ENCODE measurements at regions not wholly inside any gene's neighbourhood (a gene's known extent, or its start where the extent isn't known, plus 50 kb on each side); places are given as distances from the start of the nearest gene placed in this dataset.

DNA sequence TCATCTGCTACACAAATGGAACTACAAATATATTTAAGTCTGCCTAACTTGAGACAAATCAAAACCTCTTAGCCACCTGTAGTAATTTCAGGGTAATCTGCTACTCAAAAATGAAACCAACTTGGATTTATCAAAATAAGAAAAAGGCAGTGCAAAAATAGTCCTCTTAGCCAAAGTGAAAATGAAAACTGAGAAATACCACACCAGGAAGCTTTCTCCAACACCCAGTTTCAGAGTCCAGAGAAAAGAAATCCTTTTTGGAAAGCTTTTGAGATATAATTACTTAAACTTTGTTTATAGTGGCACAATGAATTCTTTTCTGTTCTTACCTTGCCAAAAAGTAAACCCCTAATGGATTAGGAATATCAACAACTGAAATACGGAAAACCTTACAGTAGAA is 990.4 kb downstream of the EFNA5 start:
- TF ChIP-seq, protein P1, sequence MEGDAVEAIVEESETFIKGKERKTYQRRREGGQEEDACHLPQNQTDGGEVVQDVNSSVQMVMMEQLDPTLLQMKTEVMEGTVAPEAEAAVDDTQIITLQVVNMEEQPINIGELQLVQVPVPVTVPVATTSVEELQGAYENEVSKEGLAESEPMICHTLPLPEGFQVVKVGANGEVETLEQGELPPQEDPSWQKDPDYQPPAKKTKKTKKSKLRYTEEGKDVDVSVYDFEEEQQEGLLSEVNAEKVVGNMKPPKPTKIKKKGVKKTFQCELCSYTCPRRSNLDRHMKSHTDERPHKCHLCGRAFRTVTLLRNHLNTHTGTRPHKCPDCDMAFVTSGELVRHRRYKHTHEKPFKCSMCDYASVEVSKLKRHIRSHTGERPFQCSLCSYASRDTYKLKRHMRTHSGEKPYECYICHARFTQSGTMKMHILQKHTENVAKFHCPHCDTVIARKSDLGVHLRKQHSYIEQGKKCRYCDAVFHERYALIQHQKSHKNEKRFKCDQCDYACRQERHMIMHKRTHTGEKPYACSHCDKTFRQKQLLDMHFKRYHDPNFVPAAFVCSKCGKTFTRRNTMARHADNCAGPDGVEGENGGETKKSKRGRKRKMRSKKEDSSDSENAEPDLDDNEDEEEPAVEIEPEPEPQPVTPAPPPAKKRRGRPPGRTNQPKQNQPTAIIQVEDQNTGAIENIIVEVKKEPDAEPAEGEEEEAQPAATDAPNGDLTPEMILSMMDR (IDR thresholded peaks at IDR 0.05) = no peak
- TF ChIP-seq POLR2A (IDR thresholded peaks at IDR 0.05) = no peak

Measured in right lobe of liver (tissue), 4 donors.